Lung (tissue), 11 donors: ENCODE measurements at regions not wholly inside any gene's neighbourhood (a gene's known extent, or its start where the extent isn't known, plus 50 kb on each side); places are given as distances from the start of the nearest gene placed in this dataset.

Experiments used
- ATAC-seq: fragments of 200-7000 bp; cut with Tn5 transposase; one replicate; pipeline ENCODE4 v1.9.1; 2020; ENCODE audit warnings: moderate number of reproducible peaks; ENCODE audit not compliant: insufficient read depth, low FRiP score
- DNase-seq, 3 donors: peaks; one replicate each; pipeline ENCODE4 v3.0.0-alpha.2; 2013 to 2017
- H3K27ac ChIP-seq, 2 donors: one replicate each; pipeline ENCODE4 v1.5.1; 2013; ENCODE audit warnings: mild to moderate bottlenecking in 2 of 2, moderate library complexity in 2 of 2, control low read depth in 1 of 2, inconsistent platforms in 1 of 2, low read depth in 1 of 2, low read length in 1 of 2
- H3K27me3 ChIP-seq, 3 donors: one replicate each; pipeline ENCODE4 v1.5.1; 2013; ENCODE audit warnings: low read length in 2 of 3; ENCODE audit not compliant: control insufficient read depth in 3 of 3, insufficient read depth in 3 of 3
- H3K36me3 ChIP-seq, 4 donors: one replicate each; pipeline ENCODE4 v1.5.1; 2013; ENCODE audit warnings: low read length in 4 of 4, mild to moderate bottlenecking in 1 of 4, moderate library complexity in 1 of 4; ENCODE audit not compliant: control insufficient read depth in 4 of 4, insufficient read depth in 4 of 4
- H3K4me1 ChIP-seq, 5 donors: one replicate each; pipeline ENCODE4 v1.5.1; 2013; ENCODE audit warnings: low read length in 5 of 5, mild to moderate bottlenecking in 2 of 5, moderate library complexity in 1 of 5; ENCODE audit not compliant: control insufficient read depth in 5 of 5, insufficient read depth in 5 of 5
- H3K4me3 ChIP-seq: one replicate; pipeline ENCODE4 v1.5.1; 2013; ENCODE audit warnings: mild to moderate bottlenecking, control low read depth, moderate library complexity
- H3K9ac ChIP-seq, 2 donors: one replicate each; pipeline ENCODE4 v1.5.1; 2013; ENCODE audit warnings: low read length in 2 of 2, control low read depth in 1 of 2; ENCODE audit not compliant: insufficient read depth in 1 of 2
- H3K9me3 ChIP-seq, 4 donors: one replicate each; pipeline ENCODE4 v1.5.1; 2013; ENCODE audit warnings: low read length in 3 of 4, mild to moderate bottlenecking in 1 of 4, moderate library complexity in 1 of 4; ENCODE audit not compliant: control insufficient read depth in 4 of 4, insufficient read depth in 3 of 4
- WGBS, 2 donors: extraction: QIAGEN DNeasy Blood & Tissue Kit; methylation state at CpG; one replicate each; pipeline ENCODE4 v1.1.7; 2013; 5-methylcytosine and 5-hydroxymethylcytosine counted together
- TF ChIP-seq, protein P1 (sequence below): IDR thresholded peaks from 2 replicates; pipeline ENCODE4 v1.5.1; 2012; ENCODE audit warnings: mild to moderate bottlenecking; ENCODE audit errors: control extremely low read depth, extremely low read depth
- donor health status: control.
- donor health status: control.
- donor health status: Bipolar disorder and iron deficiency.
- donor health status: healthy.
- donor health status: DM: yes; HTN: yes; CAD: no.

DNA sequence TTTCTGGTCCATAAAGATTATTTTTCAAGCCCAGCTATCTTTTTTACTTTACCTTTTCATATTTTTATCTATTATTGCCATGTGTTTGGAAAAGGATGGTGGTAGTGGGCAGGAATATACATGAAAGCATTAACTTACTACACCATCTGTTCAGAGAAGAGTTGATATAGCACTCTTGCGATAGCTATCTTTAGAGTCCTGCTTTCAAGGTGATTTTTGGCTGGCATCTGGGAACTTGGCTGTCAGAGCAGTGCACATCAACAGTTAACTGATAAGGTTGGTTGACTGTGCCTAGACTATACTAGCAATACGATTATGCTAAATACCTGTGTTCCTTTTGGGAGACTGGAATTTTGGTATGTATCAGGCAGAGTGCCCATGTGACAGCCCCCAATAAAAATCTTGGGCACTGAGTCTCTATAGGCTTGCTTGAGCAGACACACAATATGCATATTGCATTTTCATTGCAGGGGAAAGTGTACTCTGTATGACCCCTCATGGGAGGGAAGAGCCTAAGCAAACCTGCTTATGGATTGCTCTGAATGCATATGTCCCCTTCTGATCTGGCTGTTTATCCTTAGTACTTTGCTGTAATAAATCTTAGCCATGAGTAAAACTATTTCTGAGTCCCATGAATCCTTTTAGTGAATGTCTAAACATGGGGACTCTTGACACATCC lies 227.6 kb upstream of the C9orf72 start:
- H3K27me3 ChIP-seq, result no peaks in the 10 kb centered on the region
- peaks cover 0 to 22% (median 0%) of the 10 kb centered on the region in 5 donors for H3K4me1 ChIP-seq
- H3K9ac ChIP-seq, result no peak overlapping the region
- ATAC-seq (no peak), DNase-seq (peak in 1 of 3 donors; percentile 13)
- H3K27ac ChIP-seq, result no peak overlapping the region
- H3K9me3 ChIP-seq, result no peaks in the 10 kb centered on the region
- H3K4me3 ChIP-seq, result no peak overlapping the region
- TF ChIP-seq, protein P1, sequence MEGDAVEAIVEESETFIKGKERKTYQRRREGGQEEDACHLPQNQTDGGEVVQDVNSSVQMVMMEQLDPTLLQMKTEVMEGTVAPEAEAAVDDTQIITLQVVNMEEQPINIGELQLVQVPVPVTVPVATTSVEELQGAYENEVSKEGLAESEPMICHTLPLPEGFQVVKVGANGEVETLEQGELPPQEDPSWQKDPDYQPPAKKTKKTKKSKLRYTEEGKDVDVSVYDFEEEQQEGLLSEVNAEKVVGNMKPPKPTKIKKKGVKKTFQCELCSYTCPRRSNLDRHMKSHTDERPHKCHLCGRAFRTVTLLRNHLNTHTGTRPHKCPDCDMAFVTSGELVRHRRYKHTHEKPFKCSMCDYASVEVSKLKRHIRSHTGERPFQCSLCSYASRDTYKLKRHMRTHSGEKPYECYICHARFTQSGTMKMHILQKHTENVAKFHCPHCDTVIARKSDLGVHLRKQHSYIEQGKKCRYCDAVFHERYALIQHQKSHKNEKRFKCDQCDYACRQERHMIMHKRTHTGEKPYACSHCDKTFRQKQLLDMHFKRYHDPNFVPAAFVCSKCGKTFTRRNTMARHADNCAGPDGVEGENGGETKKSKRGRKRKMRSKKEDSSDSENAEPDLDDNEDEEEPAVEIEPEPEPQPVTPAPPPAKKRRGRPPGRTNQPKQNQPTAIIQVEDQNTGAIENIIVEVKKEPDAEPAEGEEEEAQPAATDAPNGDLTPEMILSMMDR, result no peak
- H3K36me3 ChIP-seq, result no peaks in the 10 kb centered on the region
- 87 to 92% methylated on average over 2 of the region's 2 CpGs for WGBS, 2 donors

- no peak overlapping the region for H3K27ac ChIP-seq
- DNase-seq, result peak in 2 of 3 donors; percentile 39 to 81
- H3K9ac ChIP-seq, result no peak overlapping the region
- ATAC-seq, result no peak
- H3K9me3 ChIP-seq, result no peaks in the 10 kb centered on the region
- WGBS, 2 donors, result 58% methylated on average over 6 of the region's 6 CpGs
- no peaks in the 10 kb centered on the region for H3K36me3 ChIP-seq
- H3K27me3 ChIP-seq, result no peaks in the 10 kb centered on the region
- H3K4me1 ChIP-seq, result peaks cover 0 to 22% (median 0%) of the 10 kb centered on the region in 5 donors
- no peak overlapping the region for H3K4me3 ChIP-seq
- TF ChIP-seq, protein P1, result no peak
Measured at GRCh38 chr9:27801545-27801944, 228.3 kb upstream of the C9orf72 start.

GRCh38 chr9:27802418-27802817 lies 229.1 kb upstream of the C9orf72 start:
- WGBS, 2 donors, result 85 to 88% methylated on average over 3 of the region's 3 CpGs
- TF ChIP-seq, protein P1, result no peak
- Histone ChIP-seq H3K9ac (no peak overlapping the region), H3K9me3 (no peaks in the 10 kb centered on the region), H3K36me3 (no peaks in the 10 kb centered on the region), H3K27me3 (no peaks in the 10 kb centered on the region), H3K4me3 (no peak overlapping the region), H3K4me1 (peaks cover 0 to 22% (median 0%) of the 10 kb centered on the region in 5 donors), H3K27ac (no peak overlapping the region)
- ATAC-seq (no peak), DNase-seq (no peak)

DNA sequence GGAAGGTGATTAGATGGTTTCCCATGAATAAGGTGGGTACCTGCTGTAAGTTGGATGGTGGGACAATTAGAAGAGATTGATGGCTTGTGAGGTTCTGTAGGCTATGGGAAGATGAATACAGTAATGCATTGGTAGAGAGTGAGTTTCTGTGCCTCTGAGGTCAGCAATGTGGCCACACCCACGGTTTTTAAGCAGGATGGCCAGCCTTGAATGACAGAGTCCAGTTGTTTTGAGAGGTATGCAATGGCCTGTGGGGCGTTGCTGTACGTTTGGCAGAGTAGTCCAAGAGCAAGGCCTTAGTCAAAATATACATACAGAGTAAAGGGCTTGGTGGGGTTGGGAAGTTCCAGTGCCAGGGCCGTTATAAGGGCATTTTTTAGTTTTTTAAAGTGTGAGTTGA lies 235.6 kb upstream of the C9orf72 start:
- ATAC-seq (no peak), DNase-seq (no peak)
- H3K9ac ChIP-seq, result no peak overlapping the region
- WGBS, 2 donors, result 78 to 80% methylated on average over 4 of the region's 4 CpGs
- H3K4me3 ChIP-seq, result no peak overlapping the region
- H3K4me1 ChIP-seq, result no peaks in the 10 kb centered on the region
- no peaks in the 10 kb centered on the region for H3K9me3 ChIP-seq
- TF ChIP-seq, protein P1, result no peak
- no peaks in the 10 kb centered on the region for H3K27me3 ChIP-seq
- H3K36me3 ChIP-seq, result no peaks in the 10 kb centered on the region
- no peak overlapping the region for H3K27ac ChIP-seq
